Panc1 (cell line): ENCODE measurements at regions not wholly inside any gene's neighbourhood (a gene's known extent, or its start where the extent isn't known, plus 50 kb on each side); places are given as distances from the start of the nearest gene placed in this dataset.

Experiments
- CTCF ChIP-seq: fragments of 450-650 bp; IDR thresholded peaks from 2 replicates; pipeline ENCODE4 v1.5.1; 2017; ENCODE audit warnings: mild to moderate bottlenecking
- REST ChIP-seq, 2 experiments: IDR thresholded peaks; 2 replicates each; pipeline ENCODE4 v1.6.1; 2011 to 2012; ENCODE audit warnings: low read depth in 2 of 2, control low read depth in 1 of 2, low read length in 1 of 2, mild to moderate bottlenecking in 1 of 2, moderate library complexity in 1 of 2; ENCODE audit not compliant: insufficient read depth in 1 of 2

- TF ChIP-seq CTCF, result no peak
- TF ChIP-seq REST (IDR thresholded peaks at IDR 0.05; ENCODE audit: insufficient read depth in 1 of 2, low read depth in 2 of 2, low read length in 1 of 2), result no peak
These were observed 239.8 kb upstream of the TLE3 start for GRCh38 chr15:70337277-70338186.
